HG03135 (cell line): ENCODE measurements at regions not wholly inside any gene's neighbourhood (a gene's known extent, or its start where the extent isn't known, plus 50 kb on each side); places are given as distances from the start of the nearest gene placed in this dataset.
"Not testable (repeated sequence)": the region's sequence is repeated elsewhere in the genome, so short reads cannot be mapped to it uniquely, and the experiment has no call there.

Experiments used
- ATAC-seq: cut with Tn5 transposase; IDR thresholded peaks from one replicate; pipeline ENCODE4 v1.9.1; 2021; ENCODE audit warnings: mild to moderate bottlenecking, moderate library complexity; ENCODE audit not compliant: unreplicated experiment

GRCh38 chr4:83929550-83929949, 393.6 kb downstream of the GPAT3 start:
- no peak for ATAC-seq

GRCh38 chr4:83926950-83927349, 391.0 kb downstream of the GPAT3 start:
- no peak for ATAC-seq

- no peak for ATAC-seq
Observed at GRCh38 chr4:83923341-83923740, 387.4 kb downstream of the GPAT3 start.

GRCh38 chr4:83922402-83922801, 386.5 kb downstream of the GPAT3 start:
- ATAC-seq = no peak

GRCh38 chr4:83921124-83921523, 385.2 kb downstream of the GPAT3 start:
- ATAC-seq = no peak

- no peak for ATAC-seq
Observed at GRCh38 chr4:83920375-83920774, 384.5 kb downstream of the GPAT3 start.

GRCh38 chr4:83917572-83917971, 381.7 kb downstream of the GPAT3 start:
- ATAC-seq = no peak

- no peak for ATAC-seq
Observed at GRCh38 chr4:83910693-83911092, 374.8 kb downstream of the GPAT3 start.

- no peak for ATAC-seq
Observed at GRCh38 chr4:83906561-83906960, 370.7 kb downstream of the GPAT3 start.

- ATAC-seq = no peak
Observed at GRCh38 chr4:83905952-83906351, 370.0 kb downstream of the GPAT3 start.

GRCh38 chr4:83903740-83904139, 367.8 kb downstream of the GPAT3 start:
- ATAC-seq = not testable (repeated sequence)

GRCh38 chr4:83894831-83895230, 358.9 kb downstream of the GPAT3 start:
- no peak for ATAC-seq

GRCh38 chr4:83890816-83891215, 354.9 kb downstream of the GPAT3 start:
- no peak for ATAC-seq

GRCh38 chr4:83890231-83890630, 354.3 kb downstream of the GPAT3 start:
- ATAC-seq = no peak

- no peak for ATAC-seq
Observed at GRCh38 chr4:83889802-83890201, 353.9 kb downstream of the GPAT3 start.

- no peak for ATAC-seq
Observed at GRCh38 chr4:83885256-83886182, 349.6 kb downstream of the GPAT3 start.

GRCh38 chr4:83876047-83876446, 340.1 kb downstream of the GPAT3 start:
- no peak for ATAC-seq

GRCh38 chr4:83875437-83875836, 339.5 kb downstream of the GPAT3 start:
- ATAC-seq = no peak

- no peak for ATAC-seq
Observed at GRCh38 chr4:83873996-83874395, 338.1 kb downstream of the GPAT3 start.

- no peak for ATAC-seq
Observed at GRCh38 chr4:83870328-83870950, 334.5 kb downstream of the GPAT3 start.

GRCh38 chr4:83866834-83867621, 331.1 kb downstream of the GPAT3 start:
- ATAC-seq = no peak
